Smooth muscle cell (in vitro differentiated cells): ENCODE measurements at regions not wholly inside any gene's neighbourhood (a gene's known extent, or its start where the extent isn't known, plus 50 kb on each side); places are given as distances from the start of the nearest gene placed in this dataset.

Experiments used
- DNase-seq: peaks from one replicate; lab custom pipeline; 2025; ENCODE audit not compliant: unreplicated experiment; lab: John Stamatoyannopoulos, UW
- H2AFZ ChIP-seq: fragments of 200-600 bp; sonication (generic); 2 replicates; pipeline ENCODE4 v1.6.0; 2016; ENCODE audit warnings: antibody characterized with exemption, low read depth, mild to moderate bottlenecking
- H3F3A ChIP-seq: fragments of 200-600 bp; sonication (generic); 2 replicates; pipeline ENCODE4 v1.6.0; 2017; ENCODE audit warnings: antibody characterized with exemption, low read depth
- H3K27ac ChIP-seq: fragments of 200-600 bp; sonication (generic); 2 replicates; pipeline ENCODE4 v1.5.1; 2016; ENCODE audit warnings: low read depth, mild to moderate bottlenecking
- H3K27me3 ChIP-seq: fragments of 200-600 bp; sonication (generic); 2 replicates; pipeline ENCODE4 v1.6.1; 2016; ENCODE audit warnings: low read depth, mild to moderate bottlenecking
- H3K36me3 ChIP-seq: fragments of 200-600 bp; sonication (generic); 2 replicates; pipeline ENCODE4 v1.5.1; 2016; ENCODE audit warnings: low read depth
- H3K4me1 ChIP-seq: fragments of 200-600 bp; sonication (generic); 2 replicates; pipeline ENCODE4 v1.5.1; 2016; ENCODE audit warnings: low read depth
- H3K4me2 ChIP-seq: fragments of 200-600 bp; sonication (generic); 2 replicates; pipeline ENCODE4 v1.6.0; 2016; ENCODE audit warnings: mild to moderate bottlenecking
- H3K4me3 ChIP-seq: fragments of 200-600 bp; sonication (generic); 2 replicates; pipeline ENCODE4 v1.5.1; 2016; ENCODE audit warnings: mild to moderate bottlenecking
- H3K79me2 ChIP-seq: fragments of 200-600 bp; sonication (generic); 2 replicates; pipeline ENCODE4 v1.6.0; 2016; ENCODE audit warnings: low read depth, mild to moderate bottlenecking
- H3K9ac ChIP-seq: fragments of 200-600 bp; sonication (generic); 2 replicates; pipeline ENCODE4 v1.6.0; 2016; ENCODE audit warnings: low read depth
- H3K9me3 ChIP-seq: fragments of 200-600 bp; sonication (generic); replicated peaks from 2 replicates; pipeline ENCODE4 v1.5.1; 2016; ENCODE audit warnings: low read depth
- H4K20me1 ChIP-seq: fragments of 200-600 bp; sonication (generic); 2 replicates; pipeline ENCODE4 v1.6.0; 2016; ENCODE audit warnings: low read depth
- CTCF ChIP-seq: fragments of 200-600 bp; sonication (generic); IDR thresholded peaks from 2 replicates; pipeline ENCODE4 v1.5.1; 2017; ENCODE audit warnings: borderline replicate concordance, mild to moderate bottlenecking, antibody characterized with exemption; ENCODE audit not compliant: insufficient read depth, poor library complexity, severe bottlenecking
- WGBS: methylation state at CpG from one replicate; pipeline ENCODE4 v1.1.7; 2016; ENCODE audit warnings: low lambda C conversion rate; 5-methylcytosine and 5-hydroxymethylcytosine counted together

DNA sequence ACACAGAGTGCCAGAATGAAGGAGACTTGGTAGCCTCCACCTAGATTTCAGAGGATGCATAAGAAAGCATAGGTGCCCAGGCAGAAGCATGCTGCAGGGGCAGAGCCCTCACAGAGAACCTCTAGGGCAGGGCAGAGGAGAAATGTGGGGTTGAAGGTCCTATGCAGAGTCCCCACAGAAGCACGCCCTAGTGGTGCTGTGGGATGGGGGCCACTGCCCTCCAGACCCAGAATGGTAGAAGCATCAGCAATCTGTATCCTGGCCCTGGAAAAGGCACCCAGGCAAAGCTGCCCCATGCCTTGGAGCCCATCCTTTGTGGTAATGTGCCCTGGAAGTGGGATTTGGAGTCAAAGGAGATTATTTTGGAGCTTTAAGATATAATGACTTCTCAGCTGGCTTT is 992.9 kb upstream of the PABPC4L start:
- no peaks in the 10 kb centered on the region for H3K36me3 ChIP-seq
- no peak overlapping the region for H3K4me3 ChIP-seq
- no peak for DNase-seq
- H3K9me3 ChIP-seq: no peaks in the 10 kb centered on the region
- no peak for TF ChIP-seq CTCF
- no peaks in the 10 kb centered on the region for H3K27me3 ChIP-seq
- no peaks in the 10 kb centered on the region for H3K79me2 ChIP-seq
- no peak overlapping the region for H2AFZ ChIP-seq
- no peaks in the 10 kb centered on the region for H3K4me1 ChIP-seq
- no peak overlapping the region for H3K27ac ChIP-seq
- no peaks in the 10 kb centered on the region for H4K20me1 ChIP-seq
- no peak overlapping the region for H3K4me2 ChIP-seq
- H3K9ac ChIP-seq: no peak overlapping the region
- whole genome bisulfite sequencing: 86% methylated on average over 1 of the region's 1 CpG
- no peaks in the 10 kb centered on the region for H3F3A ChIP-seq

GRCh38 chr4:135192751-135193535 is 991.4 kb upstream of the PABPC4L start:
- Histone ChIP-seq H3K27me3 (no peaks in the 10 kb centered on the region), H2AFZ (peak overlapping the region; percentile 14), H3K79me2 (no peaks in the 10 kb centered on the region)

DNA sequence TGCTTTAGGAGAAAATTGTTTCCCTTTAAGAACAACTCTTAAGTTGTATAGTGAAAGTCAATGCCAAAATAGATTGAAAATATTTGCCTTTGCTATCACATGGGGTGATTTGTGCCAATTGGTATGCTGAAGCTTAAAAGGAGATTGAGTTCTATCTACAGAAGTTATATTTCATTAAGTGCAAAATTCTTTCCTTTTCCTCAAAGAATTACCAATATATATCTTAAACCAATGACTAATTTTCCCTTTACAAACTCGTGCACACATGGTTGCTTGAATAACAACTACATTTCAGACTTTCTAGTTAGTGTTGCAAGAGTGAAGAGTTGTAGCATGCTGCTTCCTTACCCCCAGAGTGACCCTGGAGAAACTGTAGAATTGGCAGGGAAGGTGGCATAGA is 990.0 kb upstream of the PABPC4L start:
- DNase-seq: no peak
- TF ChIP-seq CTCF: no peak
- H3K27ac ChIP-seq: no peak overlapping the region
- H4K20me1 ChIP-seq: no peaks in the 10 kb centered on the region
- H3K9ac ChIP-seq: no peak overlapping the region
- H3F3A ChIP-seq: no peaks in the 10 kb centered on the region
- no peaks in the 10 kb centered on the region for H3K36me3 ChIP-seq
- no peaks in the 10 kb centered on the region for H3K79me2 ChIP-seq
- H3K4me2 ChIP-seq: no peak overlapping the region
- H3K9me3 ChIP-seq: no peaks in the 10 kb centered on the region
- no peak overlapping the region for H3K4me3 ChIP-seq
- H2AFZ ChIP-seq: no peak overlapping the region
- peaks cover under 1% of the 10 kb centered on the region for H3K4me1 ChIP-seq
- WGBS: 66% methylated on average over 1 of the region's 1 CpG
- H3K27me3 ChIP-seq: no peaks in the 10 kb centered on the region

More at GRCh38 chr4:135192751-135193535, 991.4 kb upstream of the PABPC4L start:
- no peaks in the 10 kb centered on the region for H4K20me1 ChIP-seq
- no peak overlapping the region for H3K9ac ChIP-seq
- no peak overlapping the region for H3K27ac ChIP-seq
- no peaks in the 10 kb centered on the region for H3K36me3 ChIP-seq
- DNase-seq: no peak
- WGBS: 82% methylated on average over 2 of the region's 2 CpGs
- TF ChIP-seq CTCF: no peak
- no peak overlapping the region for H3K4me3 ChIP-seq
- H3K4me2 ChIP-seq: no peak overlapping the region
- no peaks in the 10 kb centered on the region for H3F3A ChIP-seq
- no peaks in the 10 kb centered on the region for H3K9me3 ChIP-seq
- H3K4me1 ChIP-seq: no peaks in the 10 kb centered on the region

GRCh38 chr4:135186002-135186401 is 984.4 kb upstream of the PABPC4L start:
- Histone ChIP-seq H3K27ac (no peak overlapping the region), H3K9me3 (no peaks in the 10 kb centered on the region), H3K27me3 (no peaks in the 10 kb centered on the region), H3K9ac (no peak overlapping the region), H3K4me1 (peaks cover 5% of the 10 kb centered on the region), H2AFZ (no peak overlapping the region), H3K79me2 (no peaks in the 10 kb centered on the region), H3K36me3 (no peaks in the 10 kb centered on the region), H3F3A (no peaks in the 10 kb centered on the region), H3K4me2 (no peak overlapping the region), H4K20me1 (no peaks in the 10 kb centered on the region), H3K4me3 (no peak overlapping the region)
- no peak for DNase-seq
- TF ChIP-seq CTCF: no peak
- 36% methylated on average over 3 of the region's 3 CpGs for WGBS
